OCI-LY1 (cell line): ENCODE measurements at regions not wholly inside any gene's neighbourhood (a gene's known extent, or its start where the extent isn't known, plus 50 kb on each side); places are given as distances from the start of the nearest gene placed in this dataset.

Source experiments
- EZH2 ChIP-seq: fragments of 200-600 bp; sonication (generic), shearing (Covaris generic); IDR thresholded peaks from 2 replicates; pipeline ENCODE4 v1.8.0; 2017; ENCODE audit warnings: borderline replicate concordance, mixed run types, mild to moderate bottlenecking, antibody characterized with exemption, low read length, moderate library complexity, mixed read lengths
- TF ChIP-seq, protein P1 (sequence below): fragments of 200-600 bp; sonication (generic), shearing (Covaris generic); IDR thresholded peaks from 2 replicates; pipeline ENCODE4 v1.5.1; 2017; ENCODE audit warnings: mild to moderate bottlenecking, antibody characterized with exemption, low read length, moderate library complexity, mixed read lengths

DNA sequence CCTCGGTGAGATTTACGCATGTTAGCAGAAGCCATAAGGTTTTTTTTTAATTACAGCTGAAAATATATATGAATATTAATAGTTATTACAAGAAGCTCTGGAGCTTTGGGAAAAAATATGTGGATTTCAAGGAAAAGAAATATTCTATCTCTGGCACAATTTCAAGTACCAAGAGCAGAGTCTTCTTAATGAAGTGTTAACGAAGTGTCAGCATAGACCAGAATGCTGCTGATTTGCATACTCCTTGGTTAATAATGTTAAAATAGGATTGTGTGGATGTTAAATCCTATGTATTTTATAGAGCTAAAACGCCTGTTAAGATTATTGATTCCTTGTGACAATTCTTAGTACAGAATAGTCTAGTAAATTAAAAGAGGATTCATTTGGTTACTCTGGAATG is 57.0 kb upstream of the FAT3 start:
- TF ChIP-seq, protein P1, sequence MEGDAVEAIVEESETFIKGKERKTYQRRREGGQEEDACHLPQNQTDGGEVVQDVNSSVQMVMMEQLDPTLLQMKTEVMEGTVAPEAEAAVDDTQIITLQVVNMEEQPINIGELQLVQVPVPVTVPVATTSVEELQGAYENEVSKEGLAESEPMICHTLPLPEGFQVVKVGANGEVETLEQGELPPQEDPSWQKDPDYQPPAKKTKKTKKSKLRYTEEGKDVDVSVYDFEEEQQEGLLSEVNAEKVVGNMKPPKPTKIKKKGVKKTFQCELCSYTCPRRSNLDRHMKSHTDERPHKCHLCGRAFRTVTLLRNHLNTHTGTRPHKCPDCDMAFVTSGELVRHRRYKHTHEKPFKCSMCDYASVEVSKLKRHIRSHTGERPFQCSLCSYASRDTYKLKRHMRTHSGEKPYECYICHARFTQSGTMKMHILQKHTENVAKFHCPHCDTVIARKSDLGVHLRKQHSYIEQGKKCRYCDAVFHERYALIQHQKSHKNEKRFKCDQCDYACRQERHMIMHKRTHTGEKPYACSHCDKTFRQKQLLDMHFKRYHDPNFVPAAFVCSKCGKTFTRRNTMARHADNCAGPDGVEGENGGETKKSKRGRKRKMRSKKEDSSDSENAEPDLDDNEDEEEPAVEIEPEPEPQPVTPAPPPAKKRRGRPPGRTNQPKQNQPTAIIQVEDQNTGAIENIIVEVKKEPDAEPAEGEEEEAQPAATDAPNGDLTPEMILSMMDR: no peak
- TF ChIP-seq EZH2: no peak
